Brain microvascular endothelial cell (primary cell): ENCODE measurements at regions not wholly inside any gene's neighbourhood (a gene's known extent, or its start where the extent isn't known, plus 50 kb on each side); places are given as distances from the start of the nearest gene placed in this dataset.

Experiments used
- DNase-seq: peaks from one replicate; pipeline ENCODE4 v3.0.0-alpha.2; 2020
- H3K27ac ChIP-seq: fragments of 250-450 bp; sonication (Bioruptor Pico); 2 replicates; pipeline ENCODE4 v1.5.1; 2020; ENCODE audit warnings: mild to moderate bottlenecking, moderate library complexity
- H3K27me3 ChIP-seq: fragments of 250-450 bp; sonication (Bioruptor Pico); replicated peaks from 2 replicates; pipeline ENCODE4 v1.5.1; 2020; ENCODE audit warnings: mild to moderate bottlenecking
- H3K36me3 ChIP-seq: fragments of 250-450 bp; sonication (Bioruptor Pico); replicated peaks from 2 replicates; pipeline ENCODE4 v1.5.1; 2020; ENCODE audit warnings: mild to moderate bottlenecking
- H3K4me3 ChIP-seq: 2 replicates; pipeline ENCODE4 v1.5.1; 2011; ENCODE audit warnings: low read depth, mild to moderate bottlenecking, control low read depth, low read length, moderate library complexity
- CTCF ChIP-seq: IDR thresholded peaks from 2 replicates; pipeline ENCODE4 v1.5.1; 2011; ENCODE audit warnings: low read depth, mild to moderate bottlenecking, moderate library complexity, low read length, control low read depth, inconsistent platforms; ENCODE audit errors: missing control alignments
- in situ Hi-C: cut with HindIII; loops from 2 replicates; pipeline ENCODE4 v1.10.0; 2017; ENCODE audit warnings: low sequenced_read_pairs, low pct_ligation_motif_present

- in situ Hi-C loops: no loop called here
- no peak overlapping the region for H3K27ac ChIP-seq
- TF ChIP-seq CTCF: no peak
- H3K27me3 ChIP-seq: no peaks in the 10 kb centered on the region
- no peak overlapping the region for H3K4me3 ChIP-seq
- DNase-seq: no peak
- no peaks in the 10 kb centered on the region for H3K36me3 ChIP-seq
Measured at GRCh38 chr14:83208341-83208740, 1674.7 kb upstream of the SEL1L start.

DNA sequence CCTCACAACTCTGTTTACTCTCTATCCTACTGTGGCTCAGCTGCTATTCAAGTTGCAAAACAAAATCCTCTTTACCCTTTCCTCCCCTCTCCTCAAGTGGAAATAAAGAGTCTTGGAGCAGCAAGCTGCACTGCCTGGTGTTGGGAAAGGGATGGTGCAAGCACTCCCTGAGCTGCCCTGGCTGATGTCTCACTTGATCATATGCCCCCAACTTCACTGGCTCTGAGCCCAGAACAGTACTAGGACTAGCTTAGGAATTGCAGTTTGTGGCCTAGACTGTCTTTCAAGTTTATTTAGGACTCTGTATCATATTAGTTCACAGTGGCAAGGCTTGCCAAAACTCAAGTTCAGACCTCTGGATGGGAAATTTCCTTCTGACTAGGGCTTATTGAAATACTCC, 1683.8 kb upstream of the SEL1L start:
- DNase-seq: peak; percentile 48

GRCh38 chr14:83247924-83248639, 1714.4 kb upstream of the SEL1L start:
- H3K27ac ChIP-seq: no peak overlapping the region
- DNase-seq: no peak
- in situ Hi-C loops: no loop called here
- no peak for TF ChIP-seq CTCF
- no peaks in the 10 kb centered on the region for H3K27me3 ChIP-seq
- H3K36me3 ChIP-seq: no peaks in the 10 kb centered on the region
- H3K4me3 ChIP-seq: no peak overlapping the region

More for the DNA sequence above, 1683.8 kb upstream of the SEL1L start:
- in situ Hi-C loops: no loop called here
- no peak for TF ChIP-seq CTCF
- Histone ChIP-seq H3K36me3 (no peaks in the 10 kb centered on the region), H3K4me3 (no peak overlapping the region), H3K27ac (no peak overlapping the region), H3K27me3 (no peaks in the 10 kb centered on the region)

GRCh38 chr14:83251402-83251801, 1717.7 kb upstream of the SEL1L start:
- in situ Hi-C loops: no loop called here
- Histone ChIP-seq H3K36me3 (no peaks in the 10 kb centered on the region), H3K4me3 (no peak overlapping the region), H3K27me3 (no peaks in the 10 kb centered on the region), H3K27ac (no peak overlapping the region)
- no peak for TF ChIP-seq CTCF
- DNase-seq: no peak

DNA sequence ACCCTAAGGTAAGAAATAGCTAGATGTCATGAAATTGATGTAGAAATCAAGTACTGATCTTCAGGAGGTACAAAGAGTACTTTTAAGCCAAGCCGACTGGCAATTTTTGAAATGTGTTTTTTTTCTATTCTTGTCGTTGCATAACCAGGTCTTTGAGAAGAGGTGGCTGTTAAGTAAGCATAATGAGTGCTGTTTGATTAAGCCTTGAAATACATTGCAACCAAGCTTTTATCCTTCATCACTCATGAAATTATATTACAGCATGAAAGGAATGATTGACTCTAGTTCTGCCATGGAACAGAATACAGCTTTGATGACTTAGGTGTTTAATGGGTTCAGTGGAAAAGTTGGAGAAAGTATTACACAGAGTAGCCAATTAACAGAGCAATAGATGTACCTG, 1720.2 kb upstream of the SEL1L start:
- TF ChIP-seq CTCF: no peak
- Histone ChIP-seq H3K4me3 (no peak overlapping the region), H3K36me3 (no peaks in the 10 kb centered on the region), H3K27me3 (no peaks in the 10 kb centered on the region), H3K27ac (no peak overlapping the region)
- DNase-seq: no peak
- in situ Hi-C loops: no loop called here

- no peak overlapping the region for H3K4me3 ChIP-seq
- in situ Hi-C loops: no loop called here
- no peaks in the 10 kb centered on the region for H3K36me3 ChIP-seq
- no peak for TF ChIP-seq CTCF
- H3K27ac ChIP-seq: no peak overlapping the region
- DNase-seq: no peak
- H3K27me3 ChIP-seq: no peaks in the 10 kb centered on the region
Measured at GRCh38 chr14:83255015-83255726, 1721.5 kb upstream of the SEL1L start.
